OCI-LY1 (cell line): ENCODE measurements at regions not wholly inside any gene's neighbourhood (a gene's known extent, or its start where the extent isn't known, plus 50 kb on each side); places are given as distances from the start of the nearest gene placed in this dataset.

Experiments
- EZH2 ChIP-seq: fragments of 200-600 bp; sonication (generic), shearing (Covaris generic); IDR thresholded peaks from 2 replicates; pipeline ENCODE4 v1.8.0; 2017; ENCODE audit warnings: borderline replicate concordance, mixed run types, mild to moderate bottlenecking, antibody characterized with exemption, low read length, moderate library complexity, mixed read lengths
- TF ChIP-seq, protein P1 (sequence below): fragments of 200-600 bp; sonication (generic), shearing (Covaris generic); IDR thresholded peaks from 2 replicates; pipeline ENCODE4 v1.5.1; 2017; ENCODE audit warnings: mild to moderate bottlenecking, antibody characterized with exemption, low read length, moderate library complexity, mixed read lengths

DNA sequence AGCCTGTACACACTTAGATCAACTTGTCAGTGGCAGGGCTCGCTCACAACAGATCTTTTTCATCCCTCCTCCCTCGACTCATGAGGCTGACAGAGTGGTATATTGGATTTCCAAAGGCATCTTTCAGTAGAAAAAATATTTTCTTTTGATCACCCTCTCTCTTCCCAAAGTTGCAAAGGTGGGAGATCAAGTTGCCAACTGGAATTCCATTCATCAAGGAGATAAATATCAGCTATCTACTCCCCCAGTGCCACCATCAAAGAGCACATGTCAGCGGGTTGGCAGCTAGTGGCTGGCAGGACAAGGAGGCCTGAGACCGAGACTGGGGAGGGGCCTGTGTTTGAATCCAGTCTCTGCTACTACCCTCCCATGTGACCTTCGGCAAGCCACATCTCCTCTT is 539.7 kb upstream of the CDH11 start:
- TF ChIP-seq, protein P1, sequence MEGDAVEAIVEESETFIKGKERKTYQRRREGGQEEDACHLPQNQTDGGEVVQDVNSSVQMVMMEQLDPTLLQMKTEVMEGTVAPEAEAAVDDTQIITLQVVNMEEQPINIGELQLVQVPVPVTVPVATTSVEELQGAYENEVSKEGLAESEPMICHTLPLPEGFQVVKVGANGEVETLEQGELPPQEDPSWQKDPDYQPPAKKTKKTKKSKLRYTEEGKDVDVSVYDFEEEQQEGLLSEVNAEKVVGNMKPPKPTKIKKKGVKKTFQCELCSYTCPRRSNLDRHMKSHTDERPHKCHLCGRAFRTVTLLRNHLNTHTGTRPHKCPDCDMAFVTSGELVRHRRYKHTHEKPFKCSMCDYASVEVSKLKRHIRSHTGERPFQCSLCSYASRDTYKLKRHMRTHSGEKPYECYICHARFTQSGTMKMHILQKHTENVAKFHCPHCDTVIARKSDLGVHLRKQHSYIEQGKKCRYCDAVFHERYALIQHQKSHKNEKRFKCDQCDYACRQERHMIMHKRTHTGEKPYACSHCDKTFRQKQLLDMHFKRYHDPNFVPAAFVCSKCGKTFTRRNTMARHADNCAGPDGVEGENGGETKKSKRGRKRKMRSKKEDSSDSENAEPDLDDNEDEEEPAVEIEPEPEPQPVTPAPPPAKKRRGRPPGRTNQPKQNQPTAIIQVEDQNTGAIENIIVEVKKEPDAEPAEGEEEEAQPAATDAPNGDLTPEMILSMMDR, result no peak
- TF ChIP-seq EZH2, result no peak
